ENCODE measurements at regions not wholly inside any gene's neighbourhood (a gene's known extent, or its start where the extent isn't known, plus 50 kb on each side); places are given as distances from the start of the nearest gene placed in this dataset.

DNA sequence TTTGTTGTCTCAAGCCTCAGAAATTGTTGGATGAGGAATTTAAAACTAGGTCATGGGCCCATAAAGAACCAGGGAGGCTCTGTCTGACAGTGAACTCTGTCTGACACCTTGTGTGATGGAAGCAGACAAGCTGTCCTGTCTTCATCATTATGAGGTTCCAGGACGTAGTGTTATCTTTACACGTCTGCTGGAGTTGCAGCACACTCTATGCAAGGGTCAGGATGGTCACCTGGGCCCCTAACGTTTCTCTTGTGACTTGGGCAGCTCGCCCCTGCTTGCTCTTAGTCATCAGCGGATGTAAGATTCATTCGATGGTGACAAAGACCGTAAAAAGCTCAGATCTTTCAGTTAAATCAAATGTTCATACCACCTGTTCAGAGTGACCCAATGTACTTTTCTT lies 92.0 kb upstream of the ADGRG2 start:
- no peak overlapping the region for H2AFZ ChIP-seq (ENCODE audit: low read depth, low read length)
- H3K27ac ChIP-seq (ENCODE audit: insufficient read depth, low read depth, low read length): no peak overlapping the region
- no TSS peak for BruUV-seq (replicated peaks)
- TF ChIP-seq MAX (IDR thresholded peaks at IDR 0.05; ENCODE audit: insufficient read depth, insufficient read length): no peak
- TF ChIP-seq MYC (IDR thresholded peaks at IDR 0.05; ENCODE audit: low read depth, low read length): no peak
- no peak for TF ChIP-seq JUN (IDR thresholded peaks at IDR 0.05; ENCODE audit: borderline replicate concordance, insufficient read depth, insufficient read length, low read depth)
- no peak for TF ChIP-seq EZH2 (IDR thresholded peaks at IDR 0.05; ENCODE audit: borderline replicate concordance, low read depth, low read length, severe bottlenecking)
- TF ChIP-seq FOS (IDR thresholded peaks at IDR 0.05; ENCODE audit: borderline replicate concordance, insufficient read depth, low read length): no peak
- TF ChIP-seq POLR2AphosphoS5 (IDR thresholded peaks at IDR 0.05; ENCODE audit: insufficient read depth, low read depth, low read length): no peak
- TF ChIP-seq POLR2A (IDR thresholded peaks at IDR 0.05; ENCODE audit: low read depth, low read length): no peak
- no peak for TF ChIP-seq GATA2 (IDR thresholded peaks at IDR 0.05; ENCODE audit: insufficient read depth, insufficient read length, low read depth, low read length)
- no peak for TF ChIP-seq CTCF (IDR thresholded peaks at IDR 0.05; ENCODE audit: extremely low read depth in 1 of 2, insufficient read depth in 1 of 2, low read depth in 1 of 2, low read length in 2 of 2)
- POLR2A ChIA-PET: no interaction called here
- no peaks in the 10 kb centered on the region for H3K36me3 ChIP-seq (ENCODE audit: control insufficient read depth in 2 of 2, extremely low read depth in 1 of 2, insufficient read depth in 2 of 2, low read length in 2 of 2)
- FAIRE-seq (no peak), DNase-seq (ENCODE audit: low read depth, low spot score) (no peak)
- no peaks in the 10 kb centered on the region for H3K9me3 ChIP-seq (replicated peaks; ENCODE audit: control insufficient read depth, insufficient read depth, low read length)
- intact Hi-C loops (cut with micrococcal nuclease) (no loop called here), dilution Hi-C loops (cut with MboI; ENCODE audit: extremely low pct_ligation_motif_present, low sequenced_read_pairs) (no loop called here)
- no peaks in the 10 kb centered on the region for H3K9me1 ChIP-seq (replicated peaks; ENCODE audit: control insufficient read depth, extremely low read depth, insufficient read depth, low read length)
- no peaks in the 10 kb centered on the region for H3K79me2 ChIP-seq (ENCODE audit: control insufficient read depth, insufficient read depth, low read length)
- no peaks in the 10 kb centered on the region for H3K27me3 ChIP-seq (ENCODE audit: control insufficient read depth in 2 of 2, insufficient read depth in 2 of 2, low read length in 2 of 2)
- H3K4me2 ChIP-seq (ENCODE audit: insufficient read depth, low read length): no peak overlapping the region
- H3K9ac ChIP-seq (replicated peaks; ENCODE audit: extremely low read depth, insufficient read depth, low read length): no peak overlapping the region
- CTCF ChIA-PET: no interaction called here
- no peak overlapping the region for H3K4me3 ChIP-seq (replicated peaks in 1 of 3; ENCODE audit: insufficient read depth in 1 of 3, low read depth in 1 of 3, low read length in 3 of 3)
- H3K4me1 ChIP-seq (ENCODE audit: control insufficient read depth, extremely low read depth, insufficient read depth, low read length): no peaks in the 10 kb centered on the region
- H4K20me1 ChIP-seq (replicated peaks; ENCODE audit: control insufficient read depth, extremely low read depth, insufficient read depth, low read length): no peaks in the 10 kb centered on the region
